DMS 273 treated with DMSO at 0.1 percent for 48 hours (cell line): ENCODE measurements at regions not wholly inside any gene's neighbourhood (a gene's known extent, or its start where the extent isn't known, plus 50 kb on each side); places are given as distances from the start of the nearest gene placed in this dataset.

Experiments
- DNase-seq: peaks from one replicate; lab custom pipeline; 2025; lab: John Stamatoyannopoulos, UW

- DNase-seq = peak; percentile 81
Measured at GRCh38 chr6:88238901-88239300, 72.8 kb upstream of the CNR1 start.

DNA sequence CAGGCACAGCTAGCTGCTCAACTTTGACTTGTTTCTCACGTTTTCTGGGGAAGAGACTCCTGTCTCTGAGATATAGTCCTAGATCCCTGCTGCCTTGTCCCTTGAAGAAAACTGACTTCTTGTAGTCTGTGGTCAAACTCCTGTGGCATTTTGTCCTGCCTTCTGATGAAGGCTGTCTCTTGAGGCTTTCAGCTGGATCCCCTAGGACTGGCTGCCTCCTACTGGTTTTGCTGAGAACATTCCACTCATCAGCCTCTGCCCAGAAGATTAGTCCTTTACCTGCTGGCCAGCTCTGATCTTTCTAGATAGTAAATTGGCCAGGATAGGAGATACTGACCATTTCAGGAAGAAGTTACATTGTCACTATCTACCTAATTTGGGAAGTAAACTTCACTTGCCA lies 71.9 kb upstream of the CNR1 start:
- DNase-seq = peak; percentile 67

DNA sequence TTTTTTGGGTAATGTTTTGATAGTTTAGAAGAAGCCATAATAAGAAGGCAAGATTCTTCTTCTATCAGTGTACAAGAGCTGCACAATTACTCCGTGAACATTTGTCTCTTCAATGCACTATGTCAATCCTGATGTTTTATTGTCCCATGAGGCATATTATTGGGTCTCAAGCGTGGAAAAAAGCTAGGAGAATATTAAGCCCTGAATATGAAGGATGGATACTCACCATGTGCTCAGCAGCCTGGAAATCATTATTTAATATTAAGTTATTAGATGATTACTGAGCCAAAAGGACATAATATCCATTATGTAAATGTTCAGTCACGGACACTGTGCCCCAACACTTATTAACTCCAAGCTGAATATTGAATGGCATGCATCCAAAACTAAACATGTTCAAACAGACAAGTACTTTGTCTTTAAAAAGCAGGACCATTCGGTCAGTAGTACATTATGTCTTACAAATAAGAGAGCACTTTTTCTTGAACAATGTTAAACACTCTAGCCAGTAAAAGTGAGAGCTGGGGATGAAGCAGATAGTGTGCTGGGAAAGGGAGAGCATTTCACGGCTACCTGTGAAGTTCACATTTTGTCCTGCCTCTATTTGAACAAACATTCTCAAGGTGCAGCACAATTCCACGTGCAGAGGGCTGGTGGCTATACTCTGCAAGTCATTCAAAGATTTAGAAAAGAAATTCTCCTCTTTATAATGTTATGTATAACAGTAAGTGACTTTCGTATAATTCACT lies 70.6 kb upstream of the CNR1 start:
- no peak for DNase-seq

GRCh38 chr6:88232753-88233152 lies 66.6 kb upstream of the CNR1 start:
- DNase-seq = no peak

DNA sequence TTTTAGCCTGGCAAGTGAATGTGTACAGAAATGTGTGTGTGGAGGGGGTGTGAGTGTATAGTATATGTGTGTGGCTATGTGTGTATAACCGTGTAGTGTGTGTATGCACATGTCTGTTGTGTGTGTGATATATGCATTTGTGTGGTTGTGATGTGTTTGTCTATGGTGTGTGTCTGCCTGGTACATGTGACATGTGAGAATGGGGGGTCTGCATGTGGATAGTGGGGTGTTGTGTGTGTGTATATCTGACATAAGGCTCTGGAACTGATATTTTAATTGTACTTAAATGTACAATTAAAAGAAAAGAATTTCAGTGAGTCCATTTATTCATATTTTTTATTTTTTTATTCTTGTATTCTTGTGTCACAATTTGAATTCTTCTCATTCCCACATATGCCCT lies 57.2 kb upstream of the CNR1 start:
- no peak for DNase-seq

GRCh38 chr6:88220493-88220892 lies 54.3 kb upstream of the CNR1 start:
- DNase-seq = no peak

DNA sequence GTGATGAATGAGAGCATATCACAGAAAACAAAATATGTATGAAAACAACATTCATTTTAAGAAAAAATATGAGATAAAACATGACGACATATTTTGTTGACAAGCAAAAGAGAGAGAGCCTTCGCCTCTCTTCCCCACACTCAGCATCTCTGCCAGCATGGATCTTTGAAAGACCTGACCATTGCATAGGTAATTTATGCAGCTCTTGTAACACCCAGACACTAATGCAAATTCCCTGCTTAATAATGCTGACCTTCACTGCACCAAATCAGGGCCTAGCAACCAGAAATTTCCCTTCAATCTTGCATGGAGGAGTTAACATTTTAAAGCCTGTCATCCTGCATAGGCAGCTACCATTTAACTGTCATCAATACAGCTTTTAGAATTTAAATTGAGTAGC lies 50.0 kb upstream of the CNR1 start:
- DNase-seq = no peak
